Prostate gland (tissue), 2 donors: ENCODE measurements at regions not wholly inside any gene's neighbourhood (a gene's known extent, or its start where the extent isn't known, plus 50 kb on each side); places are given as distances from the start of the nearest gene placed in this dataset.

Source experiments
- DNase-seq: peaks from one replicate; pipeline ENCODE4 v3.0.0-alpha.2; 2019; ENCODE audit warnings: low spot score
- H3K27ac ChIP-seq, 2 donors: fragments of 200-600 bp; sonication (generic); 2 replicates each; pipeline ENCODE4 v1.5.1; 2017 to 2019
- H3K27me3 ChIP-seq: fragments of 200-600 bp; sonication (generic); replicated peaks from 2 replicates; pipeline ENCODE4 v1.5.1; 2019; ENCODE audit not compliant: insufficient read depth
- H3K36me3 ChIP-seq, 2 donors: fragments of 200-600 bp; sonication (generic); 1 replicate in 1 of 2; 2 replicates in 1 of 2; pipeline versions ENCODE4 v1.5.1 to v1.8.1; 2017 to 2019
- H3K4me1 ChIP-seq: fragments of 200-600 bp; sonication (generic); replicated peaks from 2 replicates; pipeline ENCODE4 v1.5.1; 2019
- H3K4me3 ChIP-seq, 2 donors: fragments of 200-600 bp; sonication (generic); 2 replicates each; pipeline ENCODE4 v1.5.1; 2017 to 2019
- H3K9me3 ChIP-seq: fragments of 200-600 bp; sonication (generic); 2 replicates; pipeline ENCODE4 v1.5.1; 2017
- POLR2A ChIP-seq: fragments of 450-650 bp; IDR thresholded peaks from one replicate; pipeline ENCODE4 v1.6.1; 2016; ENCODE audit warnings: antibody characterized with exemption, mild to moderate bottlenecking
- POLR2AphosphoS5 ChIP-seq: sonication (generic); formaldehyde crosslinking; IDR thresholded peaks from one replicate; pipeline ENCODE4 v1.6.1; 2017; ENCODE audit warnings: antibody characterized with exemption
- WGBS: methylation state at CpG from one replicate; pipeline ENCODE4 v1.1.5; 2018; 5-methylcytosine and 5-hydroxymethylcytosine counted together
- intact Hi-C: fragments of 100-400 bp; cut with DNase I; formaldehyde crosslinking; loops from one replicate; pipeline ENCODE4 v1.14.2; 2022
- TF ChIP-seq, protein P1 (sequence below), 4 experiments: fragments of 200-600 bp in 2 of 4; fragments of 450-650 bp in 2 of 4; sonication (generic) in 2 of 4; IDR thresholded peaks; 1 replicate in 3 of 4; 2 replicates in 1 of 4; pipeline ENCODE4 v1.5.1; 2016 to 2019; ENCODE audit warnings: antibody characterized with exemption in 4 of 4, mild to moderate bottlenecking in 2 of 4, moderate library complexity in 2 of 4

GRCh38 chr14:86104691-86105265 is 574.8 kb downstream of the FLRT2 start:
- WGBS = 36% methylated on average over 3 of the region's 3 CpGs
- no peak overlapping the region for H3K27ac ChIP-seq
- intact Hi-C loops = no loop called here
- no peaks in the 10 kb centered on the region for H3K9me3 ChIP-seq
- H3K4me3 ChIP-seq = no peak overlapping the region
- no peaks in the 10 kb centered on the region for H3K36me3 ChIP-seq
- DNase-seq = no peak
- no peaks in the 10 kb centered on the region for H3K27me3 ChIP-seq
- TF ChIP-seq, protein P1, sequence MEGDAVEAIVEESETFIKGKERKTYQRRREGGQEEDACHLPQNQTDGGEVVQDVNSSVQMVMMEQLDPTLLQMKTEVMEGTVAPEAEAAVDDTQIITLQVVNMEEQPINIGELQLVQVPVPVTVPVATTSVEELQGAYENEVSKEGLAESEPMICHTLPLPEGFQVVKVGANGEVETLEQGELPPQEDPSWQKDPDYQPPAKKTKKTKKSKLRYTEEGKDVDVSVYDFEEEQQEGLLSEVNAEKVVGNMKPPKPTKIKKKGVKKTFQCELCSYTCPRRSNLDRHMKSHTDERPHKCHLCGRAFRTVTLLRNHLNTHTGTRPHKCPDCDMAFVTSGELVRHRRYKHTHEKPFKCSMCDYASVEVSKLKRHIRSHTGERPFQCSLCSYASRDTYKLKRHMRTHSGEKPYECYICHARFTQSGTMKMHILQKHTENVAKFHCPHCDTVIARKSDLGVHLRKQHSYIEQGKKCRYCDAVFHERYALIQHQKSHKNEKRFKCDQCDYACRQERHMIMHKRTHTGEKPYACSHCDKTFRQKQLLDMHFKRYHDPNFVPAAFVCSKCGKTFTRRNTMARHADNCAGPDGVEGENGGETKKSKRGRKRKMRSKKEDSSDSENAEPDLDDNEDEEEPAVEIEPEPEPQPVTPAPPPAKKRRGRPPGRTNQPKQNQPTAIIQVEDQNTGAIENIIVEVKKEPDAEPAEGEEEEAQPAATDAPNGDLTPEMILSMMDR (IDR thresholded peaks at IDR 0.05) = no peak
- no peak for TF ChIP-seq POLR2A
- no peak for TF ChIP-seq POLR2AphosphoS5
- H3K4me1 ChIP-seq = no peaks in the 10 kb centered on the region

- DNase-seq = no peak
- intact Hi-C loops = no loop called here
Observed at GRCh38 chr14:86094512-86094911, 564.6 kb downstream of the FLRT2 start.

GRCh38 chr14:86091811-86092210 is 561.9 kb downstream of the FLRT2 start:
- Histone ChIP-seq H3K36me3 (no peaks in the 10 kb centered on the region), H3K9me3 (no peaks in the 10 kb centered on the region), H3K27ac (no peak overlapping the region), H3K4me1 (no peaks in the 10 kb centered on the region), H3K27me3 (no peaks in the 10 kb centered on the region), H3K4me3 (no peak overlapping the region)
- intact Hi-C loops = no loop called here
- no peak for DNase-seq
- WGBS = 87% methylated on average over 1 of the region's 1 CpG
- TF ChIP-seq POLR2A (no peak), POLR2AphosphoS5 (no peak)
- TF ChIP-seq, protein P1 (IDR thresholded peaks at IDR 0.05) = no peak

More at GRCh38 chr14:86094512-86094911, 564.6 kb downstream of the FLRT2 start:
- TF ChIP-seq, protein P1 (IDR thresholded peaks at IDR 0.05) = no peak
- TF ChIP-seq POLR2A (no peak), POLR2AphosphoS5 (no peak)
- Histone ChIP-seq H3K9me3 (no peaks in the 10 kb centered on the region), H3K4me1 (no peaks in the 10 kb centered on the region), H3K36me3 (no peaks in the 10 kb centered on the region), H3K27ac (no peak overlapping the region), H3K27me3 (no peaks in the 10 kb centered on the region), H3K4me3 (no peak overlapping the region)

GRCh38 chr14:86088156-86088555 is 558.2 kb downstream of the FLRT2 start:
- Histone ChIP-seq H3K27me3 (no peaks in the 10 kb centered on the region), H3K4me3 (no peak overlapping the region), H3K27ac (no peak overlapping the region), H3K36me3 (no peaks in the 10 kb centered on the region), H3K4me1 (no peaks in the 10 kb centered on the region), H3K9me3 (no peaks in the 10 kb centered on the region)
- intact Hi-C loops = no loop called here
- WGBS = 83% methylated on average over 1 of the region's 1 CpG
- TF ChIP-seq POLR2A (no peak), POLR2AphosphoS5 (no peak)
- TF ChIP-seq, protein P1 (IDR thresholded peaks at IDR 0.05) = no peak
- no peak for DNase-seq

DNA sequence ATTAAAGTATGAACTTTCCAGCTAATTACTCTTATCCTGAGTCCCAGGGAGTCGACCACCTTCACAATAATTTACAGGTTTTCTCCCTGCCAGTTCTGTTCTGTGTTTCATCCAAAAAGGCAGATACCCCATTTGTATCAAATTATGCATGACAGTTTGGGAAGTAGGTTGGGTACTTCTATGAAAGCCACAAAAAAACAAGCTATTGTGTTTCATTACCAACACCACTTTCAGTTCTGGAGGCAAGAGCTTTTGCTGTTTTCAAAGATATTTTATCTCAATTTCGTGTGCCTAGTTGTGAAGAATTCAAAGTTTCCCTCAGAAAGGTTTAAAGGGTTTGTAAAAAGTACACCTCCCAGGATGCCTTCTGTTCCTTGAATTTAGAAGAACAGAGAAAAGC is 557.4 kb downstream of the FLRT2 start:
- Histone ChIP-seq H3K36me3 (no peaks in the 10 kb centered on the region), H3K4me1 (no peaks in the 10 kb centered on the region), H3K27ac (no peak overlapping the region), H3K9me3 (no peaks in the 10 kb centered on the region), H3K4me3 (no peak overlapping the region), H3K27me3 (no peaks in the 10 kb centered on the region)
- intact Hi-C loops = no loop called here
- TF ChIP-seq POLR2AphosphoS5 = no peak
- no peak for DNase-seq
- WGBS = 9% methylated on average over 2 of the region's 2 CpGs
